ENCODE measurements at regions not wholly inside any gene's neighbourhood (a gene's known extent, or its start where the extent isn't known, plus 50 kb on each side); places are given as distances from the start of the nearest gene placed in this dataset.

DNA sequence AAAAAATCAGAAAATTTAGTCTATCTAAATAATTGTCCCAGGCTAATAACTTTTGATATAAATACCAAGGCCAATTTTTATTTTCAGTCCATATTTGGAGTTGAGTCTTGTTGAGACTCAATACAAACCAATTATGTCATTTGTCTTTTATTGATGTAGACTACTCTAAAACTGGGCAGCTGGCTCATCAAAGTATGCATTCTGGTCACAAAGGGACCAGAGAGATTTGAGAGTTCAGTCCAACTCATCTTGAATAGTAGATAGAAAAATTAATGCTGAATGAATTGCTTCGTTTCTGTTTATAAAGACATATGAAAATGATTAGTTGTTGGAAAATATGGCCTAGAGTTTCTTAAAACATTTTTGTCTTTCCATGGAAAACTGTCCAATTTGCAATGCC lies 412.5 kb upstream of the KLHL4 start:
- no peak overlapping the region for H3K4me2 ChIP-seq (ENCODE audit: extremely low read depth, insufficient read depth, low read length)
- no peak for DNase-seq (ENCODE audit: low read depth in 2 of 2)

GRCh38 chrX:87110142-87110541 lies 407.5 kb upstream of the KLHL4 start:
- TF ChIP-seq CTCF (conservative IDR thresholded peaks at IDR 0.05 in 1 of 2, IDR thresholded peaks at IDR 0.05 in 1 of 2; ENCODE audit: low read depth in 1 of 2, low read length in 2 of 2) = no peak
- TF ChIP-seq EZH2 (IDR thresholded peaks at IDR 0.05; ENCODE audit: low read length, missing control alignments) = no peak
- no peaks in the 10 kb centered on the region for H3K79me2 ChIP-seq (ENCODE audit: control insufficient read depth, insufficient read depth, low read length)
- no peaks in the 10 kb centered on the region for H3K27me3 ChIP-seq (ENCODE audit: control insufficient read depth, insufficient read depth, low read length)
- no peak overlapping the region for H2AFZ ChIP-seq (ENCODE audit: low read length)
- no peak overlapping the region for H3K4me2 ChIP-seq (ENCODE audit: extremely low read depth, insufficient read depth, low read length)
- no peak overlapping the region for H3K27ac ChIP-seq (ENCODE audit: insufficient read depth, low read length)
- H3K9me3 ChIP-seq (ENCODE audit: control insufficient read depth, insufficient read depth, low read depth, low read length) = no peaks in the 10 kb centered on the region
- no peaks in the 10 kb centered on the region for H3K4me1 ChIP-seq (ENCODE audit: control insufficient read depth, extremely low read depth, insufficient read depth, low read length)
- no peaks in the 10 kb centered on the region for H4K20me1 ChIP-seq (ENCODE audit: control insufficient read depth, extremely low read depth, insufficient read depth, low read length)
- no peak for DNase-seq (ENCODE audit: low read depth in 2 of 2)
- H3K36me3 ChIP-seq (ENCODE audit: control insufficient read depth, insufficient read depth, low read length) = no peaks in the 10 kb centered on the region
- no peak overlapping the region for H3K9ac ChIP-seq (ENCODE audit: insufficient read depth, low read length)
- no peak overlapping the region for H3K4me3 ChIP-seq (replicated peaks in 1 of 4; ENCODE audit: control extremely low read depth in 1 of 4, insufficient read depth in 1 of 4, low read depth in 3 of 4, low read length in 4 of 4)

More for the DNA sequence above, 412.5 kb upstream of the KLHL4 start:
- Histone ChIP-seq H3K4me3 (replicated peaks in 1 of 4; ENCODE audit: control extremely low read depth in 1 of 4, insufficient read depth in 1 of 4, low read depth in 3 of 4, low read length in 4 of 4) (no peak overlapping the region), H3K27ac (ENCODE audit: insufficient read depth, low read length) (no peak overlapping the region), H3K9ac (ENCODE audit: insufficient read depth, low read length) (no peak overlapping the region), H3K4me1 (ENCODE audit: control insufficient read depth, extremely low read depth, insufficient read depth, low read length) (no peaks in the 10 kb centered on the region), H3K79me2 (ENCODE audit: control insufficient read depth, insufficient read depth, low read length) (no peaks in the 10 kb centered on the region), H3K9me3 (ENCODE audit: control insufficient read depth, insufficient read depth, low read depth, low read length) (no peaks in the 10 kb centered on the region), H2AFZ (ENCODE audit: low read length) (no peak overlapping the region), H3K36me3 (ENCODE audit: control insufficient read depth, insufficient read depth, low read length) (no peaks in the 10 kb centered on the region), H3K27me3 (ENCODE audit: control insufficient read depth, insufficient read depth, low read length) (no peaks in the 10 kb centered on the region), H4K20me1 (ENCODE audit: control insufficient read depth, extremely low read depth, insufficient read depth, low read length) (no peaks in the 10 kb centered on the region)
- no peak for TF ChIP-seq EZH2 (IDR thresholded peaks at IDR 0.05; ENCODE audit: low read length, missing control alignments)
- no peak for TF ChIP-seq CTCF (conservative IDR thresholded peaks at IDR 0.05 in 1 of 2, IDR thresholded peaks at IDR 0.05 in 1 of 2; ENCODE audit: low read depth in 1 of 2, low read length in 2 of 2)

- DNase-seq (ENCODE audit: low read depth in 2 of 2) = no peak
- Histone ChIP-seq H3K36me3 (ENCODE audit: control insufficient read depth, insufficient read depth, low read length) (no peaks in the 10 kb centered on the region), H3K4me2 (ENCODE audit: extremely low read depth, insufficient read depth, low read length) (no peak overlapping the region), H3K27ac (ENCODE audit: insufficient read depth, low read length) (no peak overlapping the region), H4K20me1 (ENCODE audit: control insufficient read depth, extremely low read depth, insufficient read depth, low read length) (no peaks in the 10 kb centered on the region), H3K4me3 (replicated peaks in 1 of 4; ENCODE audit: control extremely low read depth in 1 of 4, insufficient read depth in 1 of 4, low read depth in 3 of 4, low read length in 4 of 4) (no peak overlapping the region), H3K27me3 (ENCODE audit: control insufficient read depth, insufficient read depth, low read length) (no peaks in the 10 kb centered on the region), H3K9ac (ENCODE audit: insufficient read depth, low read length) (no peak overlapping the region), H3K79me2 (ENCODE audit: control insufficient read depth, insufficient read depth, low read length) (no peaks in the 10 kb centered on the region), H3K9me3 (ENCODE audit: control insufficient read depth, insufficient read depth, low read depth, low read length) (no peaks in the 10 kb centered on the region), H3K4me1 (ENCODE audit: control insufficient read depth, extremely low read depth, insufficient read depth, low read length) (no peaks in the 10 kb centered on the region), H2AFZ (ENCODE audit: low read length) (no peak overlapping the region)
- TF ChIP-seq CTCF (conservative IDR thresholded peaks at IDR 0.05 in 1 of 2, IDR thresholded peaks at IDR 0.05 in 1 of 2; ENCODE audit: low read depth in 1 of 2, low read length in 2 of 2) (no peak), EZH2 (IDR thresholded peaks at IDR 0.05; ENCODE audit: low read length, missing control alignments) (no peak)
Observed at GRCh38 chrX:87140800-87141483, 376.7 kb upstream of the KLHL4 start.

Measured in fibroblast of lung (primary cell).